Ishikawa (cell line): ENCODE measurements at regions not wholly inside any gene's neighbourhood (a gene's known extent, or its start where the extent isn't known, plus 50 kb on each side); places are given as distances from the start of the nearest gene placed in this dataset.

Experiments
- CEBPB ChIP-seq: IDR thresholded peaks from 2 replicates; pipeline ENCODE4 v1.6.1; 2012
- CREB1 ChIP-seq: IDR thresholded peaks from 2 replicates; pipeline ENCODE4 v1.6.1; 2012; ENCODE audit warnings: low read depth
- EP300 ChIP-seq: IDR thresholded peaks from 2 replicates; pipeline ENCODE4 v1.6.1; 2012; ENCODE audit warnings: borderline replicate concordance
- FOXM1 ChIP-seq: IDR thresholded peaks from 2 replicates; pipeline ENCODE4 v1.6.1; 2012; ENCODE audit warnings: low read depth, borderline replicate concordance
- MAX ChIP-seq: IDR thresholded peaks from 2 replicates; pipeline ENCODE4 v1.6.1; 2012
- NFIC ChIP-seq: IDR thresholded peaks from 2 replicates; pipeline ENCODE4 v1.6.1; 2012
- RAD21 ChIP-seq: IDR thresholded peaks from 2 replicates; pipeline ENCODE4 v1.6.1; 2012; ENCODE audit warnings: low read depth
- REST ChIP-seq: IDR thresholded peaks from 2 replicates; pipeline ENCODE4 v1.6.1; 2012; ENCODE audit warnings: low read depth, mild to moderate bottlenecking
- TAF1 ChIP-seq: IDR thresholded peaks from 2 replicates; pipeline ENCODE4 v1.6.1; 2012; ENCODE audit warnings: low read depth, mild to moderate bottlenecking
- TCF12 ChIP-seq: IDR thresholded peaks from 2 replicates; pipeline ENCODE4 v1.6.1; 2012; ENCODE audit warnings: low read depth
- TEAD4 ChIP-seq: IDR thresholded peaks from 2 replicates; pipeline ENCODE4 v1.6.1; 2012
- USF1 ChIP-seq: IDR thresholded peaks from 2 replicates; pipeline ENCODE4 v1.6.1; 2012
- YY1 ChIP-seq: IDR thresholded peaks from 2 replicates; pipeline ENCODE4 v1.6.1; 2012; ENCODE audit warnings: low read depth
- ZBTB7A ChIP-seq: IDR thresholded peaks from 2 replicates; pipeline ENCODE4 v1.6.1; 2012; ENCODE audit warnings: low read depth

- TF ChIP-seq CREB1 (no peak), YY1 (no peak), ZBTB7A (no peak), REST (no peak), RAD21 (no peak), CEBPB (no peak), TAF1 (no peak), MAX (no peak), TCF12 (no peak), EP300 (no peak), NFIC (no peak), FOXM1 (no peak), USF1 (no peak), TEAD4 (no peak)
These were observed 212.0 kb downstream of the CPS1 start for GRCh38 chr2:210768329-210768910.
